SU-DHL-6 (cell line): ENCODE measurements at regions not wholly inside any gene's neighbourhood (a gene's known extent, or its start where the extent isn't known, plus 50 kb on each side); places are given as distances from the start of the nearest gene placed in this dataset.

ENCODE experiments used
- H2AFZ ChIP-seq: fragments of 200-600 bp; sonication (generic); 2 replicates; pipeline ENCODE4 v1.6.1; 2014; ENCODE audit warnings: low read depth, mild to moderate bottlenecking, moderate library complexity, mixed read lengths, antibody characterized with exemption, low read length; ENCODE audit not compliant: severe bottlenecking
- H3F3A ChIP-seq: fragments of 200-600 bp; shearing (Covaris generic); 2 replicates; pipeline ENCODE4 v1.6.0; 2016; ENCODE audit warnings: antibody characterized with exemption, mild to moderate bottlenecking; ENCODE audit not compliant: insufficient read depth
- H3K27ac ChIP-seq: fragments of 200-600 bp; sonication (generic); 2 replicates; pipeline ENCODE4 v1.5.1; 2016; ENCODE audit warnings: low read depth, mild to moderate bottlenecking, low read length, moderate library complexity, mixed read lengths
- H3K27me3 ChIP-seq: fragments of 200-600 bp; sonication (generic), shearing (Covaris generic); 2 replicates; pipeline ENCODE4 v1.6.0; 2014; ENCODE audit warnings: mild to moderate bottlenecking, low read length
- H3K36me3 ChIP-seq: fragments of 200-600 bp; sonication (generic); 2 replicates; pipeline ENCODE4 v1.6.1; 2014; ENCODE audit warnings: mild to moderate bottlenecking, low read length, mixed read lengths
- H3K4me2 ChIP-seq: fragments of 300-600, 200-600 bp; shearing (Covaris generic), sonication (generic); 2 replicates; pipeline ENCODE4 v1.6.0; 2014; ENCODE audit warnings: low read length, low read depth, mild to moderate bottlenecking; ENCODE audit not compliant: poor library complexity, severe bottlenecking
- H3K4me3 ChIP-seq: fragments of 200-600 bp; sonication (generic); 2 replicates; pipeline ENCODE4 v1.5.1; 2014; ENCODE audit warnings: antibody characterized with exemption, low read length, mild to moderate bottlenecking, mixed read lengths; ENCODE audit not compliant: insufficient read depth, poor library complexity, severe bottlenecking
- H3K79me2 ChIP-seq: fragments of 200-600 bp; sonication (generic); 2 replicates; pipeline ENCODE4 v1.6.1; 2014; ENCODE audit warnings: mild to moderate bottlenecking, low read length, moderate library complexity; ENCODE audit not compliant: insufficient read depth
- H3K9ac ChIP-seq: fragments of 200-600 bp; sonication (generic); 2 replicates; pipeline ENCODE4 v1.7.0; 2014; ENCODE audit warnings: mild to moderate bottlenecking, low read length
- H3K9me2 ChIP-seq: fragments of 200-600 bp; sonication (generic); replicated peaks from 2 replicates; pipeline ENCODE4 v1.6.1; 2014; ENCODE audit warnings: low read length; ENCODE audit not compliant: insufficient read depth
- H3K9me3 ChIP-seq: fragments of 200-600 bp; sonication (generic); 2 replicates; pipeline ENCODE4 v1.6.1; 2014; ENCODE audit warnings: low read length, mixed read lengths; ENCODE audit not compliant: insufficient read depth
- H4K20me1 ChIP-seq: fragments of 200-600 bp; sonication (generic); 2 replicates; pipeline ENCODE4 v1.6.1; 2014; ENCODE audit warnings: low read depth, mild to moderate bottlenecking, antibody characterized with exemption, low read length, moderate library complexity, mixed read lengths
- CTCF ChIP-seq: fragments of 200-600 bp; sonication (generic); IDR thresholded peaks from one replicate; pipeline ENCODE4 v1.5.1; 2017; ENCODE audit warnings: antibody characterized with exemption, mild to moderate bottlenecking, low read length, moderate library complexity; ENCODE audit not compliant: insufficient read depth, poor library complexity, severe bottlenecking
- EZH2phosphoT487 ChIP-seq: fragments of 200-600 bp; sonication (generic), shearing (Covaris generic); conservative IDR thresholded peaks from 2 replicates; pipeline ENCODE4 v1.6.1; 2018; ENCODE audit warnings: mild to moderate bottlenecking, antibody characterized with exemption, low read length, moderate library complexity, mixed read lengths

GRCh38 chr3:177899275-177900067 lies 636.8 kb upstream of the KCNMB2 start:
- Histone ChIP-seq H3K9me2 (no peaks in the 10 kb centered on the region), H3K4me3 (no peak overlapping the region), H3K9me3 (peaks cover 5% of the 10 kb centered on the region; the same call in 1 of the 2 replicates), H3F3A (no peaks in the 10 kb centered on the region), H4K20me1 (no peaks in the 10 kb centered on the region), H3K36me3 (no peaks in the 10 kb centered on the region), H2AFZ (no peak overlapping the region), H3K9ac (no peak overlapping the region), H3K4me2 (no peak overlapping the region), H3K79me2 (no peaks in the 10 kb centered on the region), H3K27me3 (no peaks in the 10 kb centered on the region), H3K27ac (no peak overlapping the region)
- TF ChIP-seq CTCF (no peak), EZH2phosphoT487 (no peak)

GRCh38 chr3:177902876-177903275 lies 633.4 kb upstream of the KCNMB2 start:
- no peak overlapping the region for H3K9ac ChIP-seq
- no peaks in the 10 kb centered on the region for H3K79me2 ChIP-seq
- H2AFZ ChIP-seq = no peak overlapping the region
- H3K27me3 ChIP-seq = no peaks in the 10 kb centered on the region
- TF ChIP-seq CTCF = no peak
- TF ChIP-seq EZH2phosphoT487 = no peak
- H3F3A ChIP-seq = no peaks in the 10 kb centered on the region
- H3K4me3 ChIP-seq = no peak overlapping the region
- no peaks in the 10 kb centered on the region for H3K9me2 ChIP-seq
- peaks cover 5% of the 10 kb centered on the region; the same call in 1 of the 2 replicates for H3K9me3 ChIP-seq
- H3K4me2 ChIP-seq = no peak overlapping the region
- no peak overlapping the region for H3K27ac ChIP-seq
- H3K36me3 ChIP-seq = no peaks in the 10 kb centered on the region
- H4K20me1 ChIP-seq = no peaks in the 10 kb centered on the region

GRCh38 chr3:177904621-177905020 lies 631.6 kb upstream of the KCNMB2 start:
- Histone ChIP-seq H3F3A (no peaks in the 10 kb centered on the region), H3K79me2 (no peaks in the 10 kb centered on the region), H3K27ac (no peak overlapping the region), H2AFZ (no peak overlapping the region), H3K36me3 (no peaks in the 10 kb centered on the region), H3K4me2 (no peak overlapping the region), H3K9me3 (peaks cover 5% of the 10 kb centered on the region; the same call in 1 of the 2 replicates), H3K9me2 (no peaks in the 10 kb centered on the region), H3K4me3 (no peak overlapping the region), H3K9ac (no peak overlapping the region), H4K20me1 (no peaks in the 10 kb centered on the region), H3K27me3 (no peaks in the 10 kb centered on the region)
- no peak for TF ChIP-seq EZH2phosphoT487
- no peak for TF ChIP-seq CTCF
